ENCODE measurements at regions not wholly inside any gene's neighbourhood (a gene's known extent, or its start where the extent isn't known, plus 50 kb on each side); places are given as distances from the start of the nearest gene placed in this dataset.
"Not testable (repeated sequence)": the region's sequence is repeated elsewhere in the genome, so short reads cannot be mapped to it uniquely, and the experiment has no call there.

DNA sequence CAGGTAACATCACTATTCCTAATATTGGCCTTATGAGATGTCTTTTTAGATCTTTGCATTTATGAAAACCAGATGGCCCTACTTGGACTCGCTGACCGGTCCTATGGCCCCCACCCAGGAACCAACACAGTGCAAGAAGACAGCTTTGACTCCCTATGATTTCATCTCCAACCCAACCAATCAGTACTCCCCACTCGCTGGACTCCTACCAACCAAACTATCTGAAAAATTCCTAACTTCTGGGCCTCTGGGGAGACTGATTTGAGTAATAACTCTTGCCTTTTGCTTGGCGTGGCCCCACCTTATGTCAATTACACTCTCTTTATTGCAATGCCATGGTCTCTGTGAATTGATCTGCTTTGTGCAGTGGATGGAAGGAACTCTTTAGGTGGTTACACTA is 828.9 kb downstream of the CDH11 start:
- no peak for DNase-seq

DNA sequence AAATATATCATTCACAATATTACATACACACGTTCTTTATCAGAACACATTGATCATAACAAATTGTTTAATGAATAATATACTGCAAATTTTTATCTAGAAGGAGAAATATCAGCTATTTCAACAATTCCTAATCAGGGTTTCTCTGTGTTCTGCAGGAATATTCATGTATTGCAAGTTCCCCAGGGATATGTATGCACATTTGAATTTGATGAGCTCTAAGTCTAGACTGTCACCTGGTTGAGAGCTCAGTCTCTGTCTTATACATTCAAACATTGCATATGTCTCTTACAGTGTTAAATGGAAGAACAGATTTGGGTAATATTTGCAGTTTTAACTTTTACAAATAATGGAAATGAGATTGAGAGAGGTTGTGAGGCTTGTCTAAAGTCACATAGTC is 829.7 kb downstream of the CDH11 start:
- DNase-seq: no peak

DNA sequence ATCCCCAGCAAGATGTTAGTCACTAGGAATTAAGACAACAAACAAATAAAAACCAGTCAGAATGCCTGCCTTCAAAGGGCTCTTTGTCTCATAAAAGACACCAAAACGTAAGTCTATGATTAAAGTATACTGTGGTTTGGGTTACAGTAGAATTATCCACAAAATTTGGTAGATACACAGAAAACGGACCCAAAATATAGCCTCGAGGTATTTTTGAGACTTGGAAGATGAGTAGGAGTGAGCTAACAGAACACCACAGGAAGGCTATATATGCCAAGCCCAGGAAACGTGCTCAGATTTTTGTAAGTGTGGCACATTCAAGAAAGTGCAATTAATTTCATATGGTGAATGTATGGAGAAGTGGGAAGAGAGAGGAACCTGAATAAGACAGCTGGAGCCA is 831.4 kb downstream of the CDH11 start:
- DNase-seq: no peak

DNA sequence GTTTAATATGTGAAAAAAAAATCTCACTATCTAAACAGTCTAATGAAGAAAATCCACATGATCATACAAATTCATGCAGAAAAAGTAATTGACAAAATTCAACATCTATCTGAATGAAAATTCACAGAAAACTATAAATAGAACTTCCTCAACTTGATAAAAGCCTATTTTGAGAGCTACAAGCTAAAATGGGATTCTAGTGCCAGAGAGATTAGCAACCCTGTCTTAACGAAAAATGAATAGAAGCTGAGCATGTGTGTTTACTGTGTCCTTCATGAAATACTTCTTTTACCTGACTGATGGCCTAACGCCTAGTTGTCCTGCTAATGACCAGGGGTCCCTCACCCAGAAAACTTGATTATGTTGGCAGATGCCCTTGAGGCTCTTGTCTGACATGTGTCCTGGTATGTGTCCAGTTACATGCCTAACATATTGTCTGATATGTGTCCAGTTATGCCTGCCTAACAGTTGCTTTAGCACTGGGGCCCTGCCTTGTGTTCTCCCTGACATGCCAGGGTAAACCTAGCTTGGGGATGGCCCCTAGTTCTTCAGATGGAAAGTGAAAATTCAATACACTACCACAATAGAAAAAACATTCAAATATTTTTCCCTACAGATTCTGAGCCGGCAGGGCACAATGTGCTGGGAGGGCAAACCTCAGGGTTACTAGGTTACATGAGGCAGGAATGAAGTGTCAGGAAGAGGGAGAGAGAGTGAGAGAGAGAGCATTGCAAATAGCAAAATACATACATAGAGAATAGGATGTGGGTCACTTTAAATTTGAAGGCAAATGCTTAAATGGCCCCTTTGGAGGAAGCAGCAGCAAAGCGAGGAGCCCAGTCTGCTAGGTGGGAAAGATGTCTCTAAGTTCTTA is 834.0 kb downstream of the CDH11 start:
- DNase-seq: no peak

DNA sequence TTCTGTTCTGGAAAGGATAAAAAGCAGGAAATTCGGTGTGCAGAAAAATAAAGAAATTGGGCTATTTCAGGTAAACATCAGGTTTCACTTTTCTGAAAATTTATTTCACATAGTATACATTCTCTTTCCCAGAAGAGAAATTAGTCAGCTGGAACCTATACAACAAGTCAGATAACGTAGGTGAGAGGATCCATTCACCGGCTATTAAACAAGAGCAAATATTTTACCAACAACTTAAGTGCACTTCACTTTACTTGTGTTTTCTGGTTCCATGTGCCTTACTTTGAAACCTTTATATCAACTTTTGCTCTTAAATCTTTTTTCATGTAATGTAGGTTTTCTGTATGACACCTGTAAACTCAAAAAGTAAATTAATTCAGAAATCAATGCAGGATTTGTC is 839.7 kb downstream of the CDH11 start:
- DNase-seq: no peak

DNA sequence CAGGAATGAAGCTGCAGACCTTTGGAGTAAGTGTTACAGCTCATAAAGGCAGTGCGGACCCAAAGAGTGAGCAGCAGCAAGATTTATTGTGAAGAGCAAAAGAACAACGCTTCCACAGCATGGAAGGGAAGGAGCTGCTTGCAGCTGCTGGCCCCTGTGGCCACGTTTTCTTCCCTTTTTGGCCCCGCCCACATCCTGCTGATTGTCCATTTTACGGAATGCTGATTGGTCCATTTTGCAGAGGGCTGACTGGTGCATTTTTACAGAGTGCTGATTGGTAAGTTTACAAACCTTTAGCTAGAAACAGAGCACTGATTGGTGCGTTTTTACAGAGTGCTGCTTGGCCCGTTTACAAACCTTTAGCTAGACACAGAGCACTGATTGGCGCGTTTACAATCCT is 841.5 kb downstream of the CDH11 start:
- no peak for DNase-seq

DNA sequence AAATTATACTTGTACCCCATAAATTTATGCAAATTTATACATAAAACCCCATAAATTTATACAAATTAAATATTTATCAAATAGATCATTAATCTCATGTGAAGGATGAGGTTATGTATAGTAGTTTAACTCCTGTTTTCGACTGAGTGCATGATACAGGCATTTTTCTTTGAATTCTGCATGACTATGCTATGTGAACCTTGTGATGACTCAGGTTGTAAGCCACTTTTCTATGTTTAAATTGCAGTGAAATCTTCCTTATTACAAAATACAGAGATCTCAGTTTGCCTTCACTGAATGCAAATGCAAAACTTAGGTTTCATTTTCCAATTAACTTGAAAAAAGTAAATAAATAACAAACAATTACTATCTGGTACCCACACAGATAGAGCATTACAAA is 843.7 kb downstream of the CDH11 start:
- no peak for DNase-seq

DNA sequence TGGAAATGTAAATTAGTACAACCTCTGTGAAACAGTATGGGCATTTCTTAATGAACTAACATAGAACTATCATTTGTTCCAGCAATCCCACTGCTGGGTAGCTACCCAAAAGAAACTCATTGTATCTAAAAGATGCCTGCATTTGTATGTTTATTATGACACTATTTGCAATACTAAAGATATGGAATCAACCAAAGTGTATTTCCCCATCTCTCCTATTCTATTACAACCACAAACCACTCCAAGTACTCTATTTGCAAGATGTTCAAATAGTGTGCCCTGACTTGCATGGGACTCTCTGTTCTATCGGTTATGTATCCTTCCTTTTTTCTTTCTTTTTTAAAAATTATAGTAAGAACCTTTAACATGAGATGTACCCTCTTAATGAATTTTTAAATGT is 845.2 kb downstream of the CDH11 start:
- no peak for DNase-seq

DNA sequence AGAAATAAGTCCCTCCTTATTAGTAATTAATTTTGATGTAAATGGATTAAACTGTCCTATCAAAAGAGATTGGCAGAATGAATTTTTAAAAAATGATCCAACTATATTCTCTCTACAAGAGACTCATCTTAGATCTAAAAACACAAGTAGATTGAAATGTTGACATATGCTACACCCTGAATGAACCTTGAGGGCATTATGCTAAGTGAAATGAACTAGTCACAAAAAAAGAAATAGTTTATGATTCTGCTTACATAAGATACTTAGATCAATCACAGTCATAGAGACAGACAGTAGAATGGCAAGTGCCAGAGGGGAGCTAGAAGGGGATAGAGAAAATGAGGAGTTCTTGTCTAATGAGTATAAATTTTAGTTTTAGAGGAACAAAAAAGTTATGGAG is 849.8 kb downstream of the CDH11 start:
- no peak for DNase-seq

DNA sequence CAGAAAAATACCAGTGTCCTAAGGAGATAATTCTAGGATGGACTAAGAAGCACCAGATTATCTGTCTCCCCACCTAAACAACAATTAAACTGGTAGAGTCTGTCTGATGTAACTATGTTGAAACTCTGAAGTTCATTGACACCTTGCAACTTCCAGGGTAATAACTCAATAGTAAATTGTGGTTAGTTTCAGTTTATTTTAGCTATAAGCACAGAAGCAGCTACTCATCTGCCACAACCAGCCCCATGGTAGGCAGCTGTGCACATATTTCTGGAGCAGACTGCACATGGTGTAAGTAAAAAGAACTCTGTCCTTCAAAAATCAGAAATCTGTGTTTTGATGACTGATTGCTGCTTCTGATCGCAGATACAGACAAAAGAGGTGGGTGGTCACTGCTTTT is 852.1 kb downstream of the CDH11 start:
- DNase-seq: no peak

DNA sequence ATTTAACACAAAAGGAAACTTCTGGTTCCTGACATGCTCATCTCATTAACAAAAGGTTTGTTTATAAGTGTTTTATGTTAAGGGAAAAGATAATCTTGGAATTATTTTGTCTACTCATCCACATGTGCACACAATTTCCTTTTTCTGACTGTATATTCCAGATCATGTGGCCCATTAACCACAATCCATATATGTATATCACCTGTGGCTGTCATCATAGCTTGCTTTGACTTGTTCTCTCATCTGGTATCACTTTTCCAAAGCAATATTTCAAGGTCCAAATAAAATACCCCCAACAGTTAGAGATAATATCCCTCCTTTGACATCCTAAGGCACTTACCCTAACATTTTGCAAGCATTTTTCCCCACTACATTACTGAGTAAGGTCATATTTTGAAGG is 856.1 kb downstream of the CDH11 start:
- DNase-seq: no peak

DNA sequence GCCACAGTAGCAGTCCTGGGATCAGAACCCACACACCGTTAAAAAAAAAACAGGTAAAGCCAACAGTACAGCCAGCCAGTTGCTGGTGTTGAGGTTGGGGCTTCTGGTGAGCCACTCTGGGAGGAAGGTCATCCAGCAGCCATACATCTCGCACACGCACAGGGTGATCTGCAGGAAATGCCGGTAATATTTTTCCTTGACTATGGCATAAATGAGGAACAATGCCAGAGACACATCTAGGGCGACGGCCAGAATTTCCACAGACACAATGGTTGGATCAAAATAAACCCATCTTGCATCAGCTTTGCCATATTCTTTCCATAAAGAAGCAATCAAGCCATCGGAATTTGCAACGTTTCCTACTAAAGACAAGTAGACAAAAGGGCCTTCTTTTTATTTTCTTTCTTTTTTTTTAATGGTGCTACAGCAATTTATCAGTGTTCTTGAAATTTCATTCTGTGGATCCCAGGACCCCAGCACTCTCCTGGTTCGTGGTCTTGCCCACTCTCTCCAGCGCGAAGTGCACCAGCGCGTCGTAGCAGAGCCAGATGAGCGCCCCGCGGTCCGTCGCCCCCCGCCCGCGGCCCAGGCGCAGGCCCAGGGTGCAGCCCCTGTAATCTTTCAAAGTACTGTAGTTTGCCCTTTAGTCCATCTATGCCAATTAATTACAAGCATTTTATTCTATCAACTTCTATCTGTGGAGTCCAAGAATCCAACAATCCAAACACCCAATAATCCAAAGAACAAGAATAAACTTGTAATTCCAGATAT is 861.0 kb downstream of the CDH11 start:
- DNase-seq: not testable (repeated sequence)

DNA sequence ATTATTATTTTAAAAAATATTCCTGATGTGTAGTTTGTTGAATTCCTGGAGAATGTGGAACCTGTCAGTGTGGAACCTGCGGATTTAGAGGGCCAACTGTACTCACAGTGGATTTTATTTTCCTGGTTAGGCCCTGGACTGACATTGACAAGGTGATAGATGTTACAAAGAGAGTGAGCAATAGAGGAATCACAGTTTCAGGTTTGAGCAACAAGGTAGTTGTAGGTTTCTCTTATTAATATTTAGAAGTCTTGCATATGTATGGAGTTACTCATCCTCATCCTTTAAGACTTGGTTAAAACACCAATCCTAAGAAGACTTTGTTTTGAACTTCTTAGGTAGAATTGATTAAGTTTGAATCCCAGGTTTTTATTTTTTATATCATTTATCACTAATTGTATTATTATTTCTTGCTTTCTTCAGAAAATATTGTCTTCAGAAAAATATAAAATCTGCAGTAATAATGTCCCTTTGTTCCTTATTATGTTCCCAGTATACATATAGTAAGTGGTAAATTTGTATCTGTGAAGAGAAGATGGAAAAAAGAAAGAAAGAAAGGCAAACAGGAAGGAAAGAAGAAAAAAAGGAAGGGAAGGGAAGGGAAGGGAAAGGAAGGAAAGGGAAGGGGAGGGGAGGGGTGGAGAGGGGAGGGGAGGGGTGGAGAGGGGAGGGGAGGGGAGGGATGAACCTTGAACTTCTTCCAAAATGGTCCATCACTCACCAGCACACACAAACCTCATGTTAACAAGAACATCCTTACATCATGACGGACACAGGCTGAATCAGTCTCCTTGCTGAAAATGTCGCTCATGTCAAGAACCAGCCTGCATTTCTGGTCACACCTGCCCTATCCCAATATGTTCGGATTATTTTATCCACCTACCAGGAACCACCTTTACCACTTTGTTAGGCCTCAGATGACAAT is 867.2 kb downstream of the CDH11 start:
- DNase-seq: no peak

DNA sequence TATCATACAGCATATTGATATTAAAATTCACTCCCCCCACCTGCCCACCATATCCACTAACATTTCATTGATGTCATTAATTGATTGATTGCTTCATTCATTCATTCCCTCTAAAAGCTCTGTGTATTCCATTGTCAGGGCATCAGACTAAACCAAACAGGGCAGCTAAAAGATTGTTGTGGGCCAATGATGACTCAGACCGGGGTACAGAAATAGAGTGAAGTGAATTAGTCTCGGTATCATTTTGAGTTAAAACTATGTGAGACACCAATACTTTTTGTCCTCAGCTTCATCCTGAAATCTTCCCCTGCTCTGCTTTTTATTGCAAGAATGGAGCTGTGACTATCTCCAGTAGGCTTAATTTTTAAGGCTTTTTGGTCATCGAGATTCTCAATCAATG is 868.3 kb downstream of the CDH11 start:
- no peak for DNase-seq

DNA sequence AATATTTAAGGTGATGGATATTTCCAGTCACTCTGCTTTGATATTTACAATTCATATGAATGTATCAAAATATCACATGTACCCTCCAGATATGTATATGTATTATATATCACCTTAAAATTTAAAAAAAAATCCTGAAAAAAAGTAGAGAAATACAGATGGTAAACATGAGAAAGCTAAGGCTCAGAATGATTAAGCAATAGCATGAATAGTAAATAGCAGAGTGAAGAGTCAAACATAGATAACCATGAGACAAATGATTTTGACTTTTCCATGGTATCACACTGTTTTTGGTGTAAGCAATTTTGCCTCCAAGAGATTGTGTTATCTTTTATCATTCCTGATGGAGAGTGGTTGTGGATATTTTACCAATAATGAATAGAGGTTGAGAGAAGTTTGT is 868.8 kb downstream of the CDH11 start:
- no peak for DNase-seq

DNA sequence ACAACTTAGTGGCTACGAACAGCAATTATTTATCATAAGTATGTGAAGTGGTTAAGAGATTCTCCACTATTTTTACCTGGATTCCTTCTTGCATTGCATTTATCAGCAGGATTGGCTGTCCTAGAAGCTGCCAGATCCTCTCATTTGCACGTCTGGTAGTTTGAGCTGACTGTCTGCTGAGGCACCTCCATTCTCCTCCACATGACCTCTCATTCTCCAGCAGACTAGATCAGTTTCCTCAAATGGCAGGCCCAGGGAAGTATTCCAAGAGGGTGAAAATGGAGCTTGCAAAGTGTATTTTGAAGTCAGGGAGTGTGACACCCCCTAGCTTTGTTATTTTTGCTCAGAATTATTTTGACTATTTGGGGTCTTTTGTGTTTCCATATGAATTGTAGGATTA is 870.1 kb downstream of the CDH11 start:
- no peak for DNase-seq

DNA sequence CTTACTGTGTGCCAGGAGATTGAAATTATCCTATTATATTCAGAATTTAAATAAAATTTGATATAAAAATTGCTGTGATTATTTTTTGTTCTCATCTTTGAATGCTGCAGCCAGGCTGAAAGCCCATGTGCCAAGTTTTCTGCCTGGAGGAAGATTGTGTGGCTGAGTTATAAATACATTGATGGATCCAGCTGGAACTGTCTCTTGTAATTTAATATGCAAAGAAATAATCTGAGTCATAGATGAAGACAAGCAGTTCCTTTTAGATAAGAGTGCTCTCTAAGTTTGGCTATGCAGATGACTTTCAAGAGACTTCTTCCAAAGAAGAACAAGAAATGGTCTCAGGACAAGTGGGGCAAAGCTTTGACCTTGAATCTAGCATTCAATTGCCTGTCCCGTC is 871.0 kb downstream of the CDH11 start:
- peak; percentile 5 for DNase-seq

DNA sequence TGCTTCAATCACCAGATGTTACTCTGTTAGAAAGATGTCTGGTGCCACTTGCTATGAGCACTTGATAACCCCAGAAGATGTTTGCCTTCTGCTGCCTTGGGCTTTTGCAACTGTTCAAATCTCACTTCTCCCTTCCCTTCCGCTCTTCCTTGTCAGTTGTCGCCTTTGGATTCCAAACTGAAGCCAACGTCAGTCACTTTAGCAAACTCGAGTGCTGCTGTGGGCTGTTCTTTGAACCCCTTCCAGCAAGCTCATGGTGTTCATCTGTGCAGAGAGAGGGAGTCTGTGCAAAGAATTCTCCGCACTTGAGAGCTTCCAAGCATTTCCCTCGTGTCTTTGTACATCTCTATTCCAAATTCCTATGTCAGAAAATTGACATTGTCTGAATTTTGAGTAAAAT is 879.4 kb downstream of the CDH11 start:
- DNase-seq: no peak

DNA sequence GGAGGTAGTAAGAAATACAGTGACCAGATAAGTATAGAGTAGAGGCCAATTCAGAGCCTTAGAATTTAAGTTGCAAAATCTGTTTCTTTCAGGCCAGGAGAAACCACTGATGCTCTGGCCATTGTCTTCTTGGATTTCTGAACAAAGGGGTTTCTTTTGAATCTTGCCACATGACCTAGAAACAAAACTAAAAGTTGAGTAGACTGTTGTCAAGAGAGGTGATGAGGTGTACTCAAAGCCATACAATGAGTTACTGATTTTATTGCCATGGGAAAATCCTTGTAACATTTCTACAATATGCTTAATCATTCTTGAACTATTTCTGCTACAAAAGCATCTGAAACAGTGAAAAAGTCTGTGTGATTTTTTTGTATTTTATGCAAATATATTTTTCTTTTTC is 881.3 kb downstream of the CDH11 start:
- DNase-seq: no peak

DNA sequence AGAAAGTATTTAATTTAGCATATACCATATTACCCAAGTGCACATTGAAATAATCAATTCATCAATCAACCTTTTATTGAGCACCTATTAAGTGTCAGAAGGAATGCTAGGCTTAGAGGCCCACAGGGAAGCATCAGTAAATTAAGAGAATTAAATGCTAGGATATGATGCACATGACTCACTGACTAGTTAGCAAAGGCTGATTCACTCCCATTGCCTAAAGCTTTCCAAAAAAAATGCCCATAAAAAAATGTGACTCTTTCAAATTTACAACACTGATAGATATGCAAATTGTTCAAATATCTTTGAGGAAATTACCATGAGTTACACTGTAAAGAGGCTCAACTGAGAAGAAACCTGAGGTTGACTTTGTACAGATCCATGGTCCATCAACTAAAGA is 883.3 kb downstream of the CDH11 start:
- no peak for DNase-seq

DNA sequence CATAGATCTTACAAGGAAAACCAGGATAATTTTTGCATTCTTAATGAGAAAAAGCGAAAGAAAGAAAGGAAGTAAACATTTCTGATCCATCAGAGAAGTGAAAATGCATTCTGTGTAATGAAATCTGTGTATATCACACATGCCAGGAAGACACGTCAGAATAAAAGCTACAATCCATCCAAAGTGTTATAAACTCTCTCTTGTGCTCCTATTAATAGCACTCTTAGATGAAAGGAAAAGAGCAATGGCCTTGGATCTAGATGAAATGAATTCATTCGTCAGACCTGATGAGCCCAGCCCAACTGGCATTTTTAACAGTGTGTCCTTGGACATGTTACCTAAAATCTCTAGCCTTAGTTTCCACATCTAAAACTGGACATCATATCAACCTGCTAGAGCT is 885.5 kb downstream of the CDH11 start:
- DNase-seq: no peak

DNA sequence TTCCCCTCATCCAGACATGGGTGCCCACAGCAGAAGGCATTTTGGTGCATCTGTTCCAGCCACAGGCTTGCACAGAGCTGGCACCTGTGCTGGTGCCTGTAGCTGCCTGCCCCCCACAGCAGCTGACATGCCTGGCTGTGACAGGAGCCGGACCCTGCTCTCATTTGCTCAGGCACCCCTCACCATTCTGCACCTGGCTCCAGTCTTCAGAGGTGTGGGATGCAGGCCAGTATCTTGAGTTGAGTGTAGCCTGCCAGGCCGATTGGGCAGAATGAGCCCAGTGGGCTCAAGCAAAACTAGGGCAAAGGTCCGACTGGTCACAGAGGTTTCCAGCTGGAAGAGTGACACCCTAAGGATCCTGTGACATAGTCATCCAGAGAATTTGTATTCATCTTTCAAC is 887.7 kb downstream of the CDH11 start:
- no peak for DNase-seq

DNA sequence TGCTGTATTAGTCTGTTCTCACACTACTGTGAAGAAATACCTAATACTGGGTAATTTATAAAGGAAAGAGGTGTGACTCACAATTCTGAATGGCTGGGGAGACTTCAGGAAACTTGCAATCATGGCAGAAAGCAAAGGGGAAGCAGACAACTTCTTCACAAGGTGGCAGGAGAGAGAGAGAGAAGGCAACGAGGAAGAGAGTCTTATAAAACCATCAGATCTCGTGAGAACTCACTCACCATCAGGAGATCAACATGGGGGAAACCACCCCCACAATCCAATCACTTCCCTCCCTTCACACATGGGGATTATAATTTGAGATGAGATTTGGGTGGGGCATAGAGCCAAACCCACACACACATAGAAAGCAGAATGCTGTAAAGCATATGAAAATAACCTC is 896.2 kb downstream of the CDH11 start:
- DNase-seq: no peak

All from skin of body (tissue), 1 donor.